Aorta (tissue), 5 donors: ENCODE measurements at regions not wholly inside any gene's neighbourhood (a gene's known extent, or its start where the extent isn't known, plus 50 kb on each side); places are given as distances from the start of the nearest gene placed in this dataset.
"Not testable (repeated sequence)": the region's sequence is repeated elsewhere in the genome, so short reads cannot be mapped to it uniquely, and the experiment has no call there.

Source experiments
- ATAC-seq: fragments of 200-7000 bp; cut with Tn5 transposase; one replicate; pipeline ENCODE4 v1.9.1; 2022; ENCODE audit warnings: moderate library complexity; ENCODE audit not compliant: low FRiP score
- DNase-seq, 2 donors: peaks; one replicate each; pipeline ENCODE4 v3.0.0-alpha.2; 2020
- H3K27ac ChIP-seq, 2 donors: one replicate each; pipeline ENCODE4 v1.5.1; 2013; ENCODE audit warnings: low read length in 2 of 2, mild to moderate bottlenecking in 2 of 2, moderate library complexity in 2 of 2, control low read depth in 1 of 2, inconsistent platforms in 1 of 2, low read depth in 1 of 2
- H3K27me3 ChIP-seq, 2 donors: one replicate each; pipeline ENCODE4 v1.6.1; 2013; ENCODE audit warnings: control low read depth in 1 of 2, low read length in 1 of 2, mild to moderate bottlenecking in 1 of 2, moderate library complexity in 1 of 2; ENCODE audit not compliant: insufficient read depth in 2 of 2, control insufficient read depth in 1 of 2
- H3K36me3 ChIP-seq, 2 donors: one replicate each; pipeline ENCODE4 v1.6.1; 2013; ENCODE audit warnings: control low read depth in 1 of 2, low read length in 1 of 2, mild to moderate bottlenecking in 1 of 2; ENCODE audit not compliant: insufficient read depth in 2 of 2, control insufficient read depth in 1 of 2
- H3K4me1 ChIP-seq, 2 donors: one replicate each; pipeline ENCODE4 v1.6.1; 2013; ENCODE audit warnings: low read length in 2 of 2, control low read depth in 1 of 2, mild to moderate bottlenecking in 1 of 2, moderate library complexity in 1 of 2; ENCODE audit not compliant: insufficient read depth in 2 of 2, control insufficient read depth in 1 of 2
- H3K4me3 ChIP-seq, 2 donors: one replicate each; pipeline ENCODE4 v1.5.1; 2013; ENCODE audit warnings: low read length in 2 of 2, control low read depth in 1 of 2, mild to moderate bottlenecking in 1 of 2
- H3K9me3 ChIP-seq: one replicate; pipeline ENCODE4 v1.6.1; 2013; ENCODE audit warnings: mild to moderate bottlenecking, low read length; ENCODE audit not compliant: control insufficient read depth
- WGBS, 2 donors: extraction: QIAGEN DNeasy Blood & Tissue Kit; methylation state at CpG; one replicate each; pipeline ENCODE4 v1.1.7; 2013; 5-methylcytosine and 5-hydroxymethylcytosine counted together
- intact Hi-C, 2 donors: fragments of 100-400 bp; cut with DNase I; formaldehyde crosslinking; loops; one replicate each; pipeline versions ENCODE4 v1.14.2 to v1.15.0; 2022
- donor health status: healthy with polysubstance abuse.
- donor health status: Bipolar disorder and iron deficiency.
- donor health status: DM: no; HTN: no; CAD: no.
- donor health status: DM: no; HTN: no; CAD: no.
- donor health status: DM: yes; HTN: yes; CAD: no.

GRCh38 chr2:83991992-83992391, 467.1 kb downstream of the SUCLG1 start:
- ATAC-seq (no peak), DNase-seq (no peak)
- H3K4me3 ChIP-seq = no peak overlapping the region
- intact Hi-C loops = no loop called here
- no peaks in the 10 kb centered on the region for H3K9me3 ChIP-seq
- H3K27ac ChIP-seq = no peak overlapping the region
- no peaks in the 10 kb centered on the region for H3K4me1 ChIP-seq
- no peaks in the 10 kb centered on the region for H3K36me3 ChIP-seq
- H3K27me3 ChIP-seq = no peaks in the 10 kb centered on the region
- whole genome bisulfite sequencing, 2 donors = 69% methylated on average over 3 of the region's 3 CpGs

GRCh38 chr2:83990636-83991035, 468.4 kb downstream of the SUCLG1 start:
- no peak for DNase-seq
- intact Hi-C loops = no loop called here
- Histone ChIP-seq H3K36me3 (no peaks in the 10 kb centered on the region), H3K27ac (no peak overlapping the region), H3K4me1 (no peaks in the 10 kb centered on the region), H3K9me3 (no peaks in the 10 kb centered on the region), H3K27me3 (no peaks in the 10 kb centered on the region), H3K4me3 (no peak overlapping the region)
- ATAC-seq = no peak
- WGBS, 2 donors = 43 to 44% methylated on average over 1 of the region's 1 CpG

- H3K27me3 ChIP-seq, ATAC-seq, H3K27ac ChIP-seq, H3K4me3 ChIP-seq, DNase-seq, H3K4me1 ChIP-seq, H3K36me3 ChIP-seq, intact Hi-C loops, H3K9me3 ChIP-seq: not testable (repeated sequence)
- 81 to 89% methylated on average over 6 of the region's 6 CpGs for WGBS, 2 donors
These were observed 482.5 kb downstream of the SUCLG1 start for GRCh38 chr2:83976628-83977027.

- Histone ChIP-seq H3K4me3 (no peak overlapping the region), H3K27me3 (no peaks in the 10 kb centered on the region), H3K27ac (no peak overlapping the region), H3K36me3 (no peaks in the 10 kb centered on the region), H3K4me1 (no peaks in the 10 kb centered on the region), H3K9me3 (no peaks in the 10 kb centered on the region)
- DNase-seq = no peak
- ATAC-seq = no peak
- intact Hi-C loops = no loop called here
- WGBS, 2 donors = 50 to 52% methylated on average over 3 of the region's 3 CpGs
These were observed 487.0 kb downstream of the SUCLG1 start for GRCh38 chr2:83972128-83972527.

GRCh38 chr2:83971547-83971946, 487.5 kb downstream of the SUCLG1 start:
- Histone ChIP-seq H3K27ac (no peak overlapping the region), H3K9me3 (no peaks in the 10 kb centered on the region), H3K36me3 (no peaks in the 10 kb centered on the region), H3K27me3 (no peaks in the 10 kb centered on the region), H3K4me1 (no peaks in the 10 kb centered on the region), H3K4me3 (no peak overlapping the region)
- no peak for ATAC-seq
- WGBS, 2 donors = 76 to 86% methylated on average over 2 of the region's 2 CpGs
- no peak for DNase-seq
- intact Hi-C loops = no loop called here

- H3K36me3 ChIP-seq = no peaks in the 10 kb centered on the region
- intact Hi-C loops = no loop called here
- ATAC-seq (no peak), DNase-seq (no peak)
- no peak overlapping the region for H3K4me3 ChIP-seq
- H3K4me1 ChIP-seq = no peaks in the 10 kb centered on the region
- no peaks in the 10 kb centered on the region for H3K9me3 ChIP-seq
- 81 to 84% methylated on average over 4 of the region's 4 CpGs for WGBS, 2 donors
- no peaks in the 10 kb centered on the region for H3K27me3 ChIP-seq
- no peak overlapping the region for H3K27ac ChIP-seq
These were observed 488.7 kb downstream of the SUCLG1 start for GRCh38 chr2:83970217-83970929.

GRCh38 chr2:83969085-83969484, 490.0 kb downstream of the SUCLG1 start:
- DNase-seq (no peak), ATAC-seq (no peak)
- Histone ChIP-seq H3K4me3 (no peak overlapping the region), H3K4me1 (no peaks in the 10 kb centered on the region), H3K27ac (no peak overlapping the region), H3K27me3 (no peaks in the 10 kb centered on the region), H3K9me3 (no peaks in the 10 kb centered on the region), H3K36me3 (no peaks in the 10 kb centered on the region)
- intact Hi-C loops = no loop called here
- WGBS, 2 donors = 87 to 92% methylated on average over 3 of the region's 3 CpGs

GRCh38 chr2:83967854-83968253, 491.2 kb downstream of the SUCLG1 start:
- 61 to 68% methylated on average over 2 of the region's 2 CpGs for WGBS, 2 donors
- DNase-seq = no peak
- no peak for ATAC-seq

GRCh38 chr2:83966946-83967345, 492.1 kb downstream of the SUCLG1 start:
- H3K9me3 ChIP-seq, H3K27ac ChIP-seq, H3K4me3 ChIP-seq, DNase-seq, H3K27me3 ChIP-seq, H3K36me3 ChIP-seq, intact Hi-C loops, ATAC-seq, H3K4me1 ChIP-seq: not testable (repeated sequence)
- 84 to 88% methylated on average over 1 of the region's 3 CpGs for WGBS, 2 donors

More at GRCh38 chr2:83967854-83968253, 491.2 kb downstream of the SUCLG1 start:
- no peak overlapping the region for H3K4me3 ChIP-seq
- H3K27ac ChIP-seq = no peak overlapping the region
- intact Hi-C loops = no loop called here
- H3K36me3 ChIP-seq = no peaks in the 10 kb centered on the region
- H3K27me3 ChIP-seq = no peaks in the 10 kb centered on the region
- H3K9me3 ChIP-seq = no peaks in the 10 kb centered on the region
- H3K4me1 ChIP-seq = no peaks in the 10 kb centered on the region
